SK-N-SH (cell line): ENCODE measurements at regions not wholly inside any gene's neighbourhood (a gene's known extent, or its start where the extent isn't known, plus 50 kb on each side); places are given as distances from the start of the nearest gene placed in this dataset.

Experiments used
- CTCF ChIP-seq: fragments of 200-600 bp; sonication (generic); IDR thresholded peaks from 2 replicates; pipeline ENCODE4 v1.6.1; 2017; ENCODE audit warnings: antibody characterized with exemption, mild to moderate bottlenecking, moderate library complexity
- REST ChIP-seq: IDR thresholded peaks from 2 replicates; pipeline ENCODE4 v1.6.1; 2012; ENCODE audit warnings: mild to moderate bottlenecking, low read depth, low read length, moderate library complexity
- TEAD4 ChIP-seq: IDR thresholded peaks from 2 replicates; pipeline ENCODE4 v1.4.0; 2012; ENCODE audit warnings: mild to moderate bottlenecking, borderline replicate concordance; ENCODE audit not compliant: insufficient read depth

GRCh38 chr6:166774292-166774691 lies 147.2 kb upstream of the RPS6KA2 start:
- TF ChIP-seq TEAD4 (no peak), CTCF (no peak), REST (no peak)
